Activated CD4-positive, alpha-beta T cell treated with anti-CD3 and anti-CD28 coated beads for 4 hours (primary cell): ENCODE measurements at regions not wholly inside any gene's neighbourhood (a gene's known extent, or its start where the extent isn't known, plus 50 kb on each side); places are given as distances from the start of the nearest gene placed in this dataset.

Experiments used
- DNase-seq, 2 donors: peaks; one replicate each; pipeline ENCODE4 v3.0.0-alpha.2; 2020

DNA sequence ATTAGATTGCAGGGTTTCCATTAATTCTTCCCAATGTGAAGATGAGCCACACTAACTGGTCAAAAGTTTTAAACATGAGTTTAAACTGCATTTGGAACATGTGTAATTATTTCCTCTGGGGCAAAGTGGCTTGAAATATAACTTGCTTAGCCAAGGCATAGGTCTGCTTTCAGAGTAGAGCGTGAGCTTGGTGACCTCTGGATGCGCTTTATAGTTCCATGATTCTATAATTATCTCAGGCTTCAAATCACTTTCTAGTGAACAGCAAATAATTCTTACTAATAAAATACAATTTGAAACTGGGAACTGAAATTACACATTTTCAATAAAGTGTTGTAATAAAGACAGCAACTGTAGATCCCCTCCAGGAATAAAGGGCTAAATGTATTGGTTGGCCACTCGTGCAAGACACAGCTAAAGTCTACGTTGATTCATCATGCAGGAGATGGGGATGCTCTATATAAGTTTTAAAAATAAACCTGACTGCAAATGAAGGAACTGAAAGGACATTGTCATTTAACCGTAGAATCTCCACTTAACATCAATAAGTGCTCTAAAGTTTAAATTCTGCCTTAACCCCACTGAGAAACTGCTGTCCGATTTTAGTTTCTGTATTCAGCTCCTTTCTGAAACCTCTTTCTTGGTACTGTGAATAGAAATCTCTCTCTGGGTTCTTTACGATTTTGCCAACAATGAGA, 460.0 kb downstream of the PSAT1 start:
- no peak for DNase-seq

DNA sequence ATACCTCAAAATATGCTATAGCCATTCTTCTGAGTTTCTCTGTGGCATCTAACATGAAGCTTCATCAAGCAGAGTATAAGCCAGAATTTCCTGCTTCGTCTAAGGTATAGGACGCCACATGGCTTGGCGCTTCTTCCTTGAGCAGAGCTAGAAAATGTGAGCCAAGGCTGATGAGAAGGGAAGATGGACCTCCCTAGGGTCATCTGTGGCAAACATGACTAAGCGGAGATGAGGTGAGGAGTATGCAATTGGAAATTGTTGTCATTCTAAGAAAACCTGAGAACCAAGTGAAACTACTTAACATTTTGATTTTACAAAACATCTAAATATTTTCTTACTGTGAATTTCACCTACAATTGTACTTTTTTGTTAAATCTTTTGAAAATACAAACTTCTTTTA, 466.5 kb downstream of the PSAT1 start:
- DNase-seq: no peak

DNA sequence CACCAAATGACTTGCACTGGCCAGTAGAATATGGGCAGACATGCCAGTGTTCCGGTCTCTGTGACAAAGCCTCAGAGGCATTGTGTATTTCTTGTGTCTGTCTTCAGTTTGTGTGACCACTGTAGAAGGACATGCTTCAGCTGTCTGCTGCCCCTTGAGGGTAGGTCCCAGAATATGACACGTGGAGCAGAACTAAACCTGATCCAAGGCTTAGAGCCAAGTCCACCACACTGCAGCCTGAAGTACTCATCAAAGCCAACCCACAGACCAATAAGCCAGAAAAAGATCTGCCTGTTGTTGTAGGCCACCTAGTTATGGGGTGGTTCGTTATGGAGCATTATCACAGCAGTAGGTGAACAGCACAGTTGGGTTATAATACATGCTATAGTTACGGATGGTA, 468.9 kb downstream of the PSAT1 start:
- DNase-seq: no peak

DNA sequence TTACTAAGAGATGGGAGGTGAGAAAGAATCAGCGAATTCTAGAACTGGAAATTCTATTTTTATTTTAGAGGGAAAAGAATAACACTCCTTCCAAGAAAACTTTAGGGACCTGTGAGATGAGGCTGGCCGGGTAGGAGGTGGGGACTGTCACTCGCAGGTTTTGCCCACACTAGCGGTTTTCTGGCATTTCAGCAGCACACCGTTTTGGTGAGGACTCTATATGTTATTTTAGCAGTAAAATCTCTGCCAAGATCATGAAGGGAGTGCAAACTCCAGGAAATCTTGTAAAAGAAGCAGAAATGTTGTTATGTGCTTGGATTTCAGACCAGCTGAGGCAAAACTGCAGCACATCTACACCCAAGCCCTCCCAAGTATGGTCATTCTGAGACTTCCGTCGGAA, 470.6 kb downstream of the PSAT1 start:
- DNase-seq: no peak

DNA sequence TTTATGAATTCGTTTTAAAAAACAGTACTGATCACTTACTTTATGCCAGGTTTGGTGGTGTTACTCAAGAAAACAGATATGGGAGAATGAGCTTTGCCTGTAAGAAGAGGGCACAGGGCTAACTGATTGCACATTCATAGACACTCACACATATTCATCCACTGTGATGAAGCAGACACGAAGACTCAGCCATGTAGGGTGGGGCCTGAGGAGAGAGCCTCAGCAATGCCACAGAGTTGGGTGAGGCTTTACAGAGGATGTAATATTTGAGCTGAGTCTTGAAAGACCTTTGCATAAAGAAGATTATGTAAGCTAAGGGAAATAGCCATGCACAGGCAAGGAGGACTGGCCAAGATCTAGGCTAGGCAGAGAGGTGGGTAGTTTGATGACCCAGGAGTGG, 472.8 kb downstream of the PSAT1 start:
- no peak for DNase-seq

DNA sequence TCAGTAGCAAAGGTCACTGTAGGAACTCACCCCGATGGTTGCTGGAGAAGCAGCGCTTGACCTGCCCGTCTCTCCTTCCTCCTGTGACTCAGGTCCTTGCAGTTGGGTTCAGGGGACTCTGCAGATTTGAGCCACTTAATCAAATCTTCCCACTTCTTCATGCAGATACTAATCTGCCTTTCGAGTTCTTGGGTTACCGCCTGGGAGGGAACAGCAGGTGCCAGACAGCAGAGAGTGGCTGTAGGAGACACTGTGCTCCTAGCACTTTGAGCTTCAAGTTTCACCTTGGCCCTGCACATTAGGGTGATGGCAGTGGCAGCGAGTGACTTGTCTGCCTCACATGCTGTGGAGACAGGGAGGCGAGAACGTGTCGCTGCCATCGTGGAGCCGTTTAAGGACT, 478.3 kb downstream of the PSAT1 start:
- no peak for DNase-seq

DNA sequence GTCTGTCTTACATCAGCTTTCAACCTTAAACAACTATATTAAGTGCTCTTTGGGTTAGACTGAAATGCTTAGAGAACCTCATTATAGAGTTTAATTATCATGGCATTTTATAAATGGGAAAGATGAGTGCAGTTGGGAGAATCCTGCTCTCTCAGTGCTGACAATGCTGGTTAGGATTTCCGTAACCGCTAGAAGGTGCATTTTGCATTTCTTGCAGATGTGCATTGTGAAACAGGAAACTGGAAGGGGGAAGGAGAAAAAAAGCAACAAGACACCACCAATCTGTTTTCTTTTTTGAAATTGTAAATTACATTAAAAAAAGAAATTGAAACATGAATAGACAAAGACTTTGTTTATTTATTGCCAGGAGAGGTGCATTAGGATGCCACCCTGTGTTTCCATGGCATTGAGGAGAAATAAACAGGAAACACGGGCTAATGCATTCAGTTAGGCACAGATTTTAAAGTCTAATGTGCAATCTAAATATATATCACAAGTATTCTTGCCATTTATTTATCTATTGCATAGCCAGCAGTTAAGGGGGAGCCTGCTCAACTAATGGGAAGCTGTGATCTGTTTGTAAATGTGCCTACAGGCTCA, 478.9 kb downstream of the PSAT1 start:
- DNase-seq: no peak

DNA sequence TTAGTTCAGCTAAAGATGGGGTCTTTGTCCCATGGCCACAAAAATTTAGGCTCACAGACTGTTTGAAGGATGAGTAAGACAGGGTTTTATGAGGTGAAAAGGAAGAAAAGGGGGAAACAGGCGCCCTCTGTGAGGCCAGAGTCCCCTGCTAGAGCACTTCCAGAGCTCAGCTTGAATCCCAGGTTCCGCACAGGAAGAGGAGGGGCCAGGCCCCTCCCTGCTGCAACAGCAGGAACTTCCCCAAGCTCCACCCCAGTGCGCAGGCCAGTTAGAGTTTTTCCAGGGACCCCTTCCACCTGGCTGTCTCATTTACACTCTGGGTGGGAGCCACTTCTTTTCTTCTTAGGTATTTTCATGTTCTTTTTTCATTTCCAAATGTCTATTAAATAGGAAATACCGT, 480.8 kb downstream of the PSAT1 start:
- no peak for DNase-seq

DNA sequence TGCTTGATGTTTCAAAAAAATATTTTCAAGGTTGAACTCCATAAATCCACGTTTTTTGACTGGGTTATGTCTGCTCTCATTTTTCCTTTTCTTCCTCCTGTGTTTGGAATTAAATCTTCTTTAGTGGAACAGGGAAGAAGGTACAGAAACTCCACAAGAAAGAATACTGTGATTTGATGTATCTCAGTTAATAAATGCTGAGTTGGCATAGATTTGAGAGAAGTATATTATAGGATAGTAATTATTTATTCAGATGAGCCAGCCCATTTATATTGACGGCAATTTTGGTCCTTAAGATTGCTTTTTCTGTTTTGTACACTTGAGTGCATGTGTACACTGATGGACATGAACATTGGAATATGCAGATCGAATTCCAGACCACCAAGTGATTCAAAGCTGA, 481.4 kb downstream of the PSAT1 start:
- DNase-seq: no peak

- DNase-seq: no peak
Measured at GRCh38 chr9:78778861-78779374, 482.0 kb downstream of the PSAT1 start.

GRCh38 chr9:78781681-78782080, 484.8 kb downstream of the PSAT1 start:
- no peak for DNase-seq

GRCh38 chr9:78782234-78782633, 485.3 kb downstream of the PSAT1 start:
- no peak for DNase-seq

- no peak for DNase-seq
Measured at GRCh38 chr9:78782858-78783257, 485.9 kb downstream of the PSAT1 start.

- DNase-seq: no peak
Measured at GRCh38 chr9:78783743-78784142, 486.8 kb downstream of the PSAT1 start.

- DNase-seq: no peak
Measured at GRCh38 chr9:78786794-78787193, 489.9 kb downstream of the PSAT1 start.

GRCh38 chr9:78788101-78788500, 491.2 kb downstream of the PSAT1 start:
- no peak for DNase-seq

DNA sequence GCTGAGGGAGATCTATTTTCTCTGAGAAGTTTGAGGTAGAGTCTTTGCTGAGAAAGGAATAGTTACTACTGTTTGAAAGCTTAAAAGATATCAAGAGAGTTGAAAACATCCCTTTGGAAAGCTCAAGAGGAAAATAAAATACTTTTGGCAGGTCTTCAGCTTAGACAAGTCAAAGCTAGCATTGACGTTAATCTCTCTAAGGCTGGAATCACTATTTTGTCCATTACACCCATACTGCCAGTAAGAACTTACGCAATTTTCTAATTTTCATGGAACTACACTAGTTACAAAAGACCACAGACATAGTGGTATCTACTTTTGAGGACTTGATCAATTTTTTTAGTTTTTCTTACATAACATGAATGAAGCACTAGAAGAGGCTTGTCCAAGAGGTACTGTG, 494.9 kb downstream of the PSAT1 start:
- DNase-seq: no peak

- DNase-seq: no peak
Measured at GRCh38 chr9:78792745-78793144, 495.8 kb downstream of the PSAT1 start.

DNA sequence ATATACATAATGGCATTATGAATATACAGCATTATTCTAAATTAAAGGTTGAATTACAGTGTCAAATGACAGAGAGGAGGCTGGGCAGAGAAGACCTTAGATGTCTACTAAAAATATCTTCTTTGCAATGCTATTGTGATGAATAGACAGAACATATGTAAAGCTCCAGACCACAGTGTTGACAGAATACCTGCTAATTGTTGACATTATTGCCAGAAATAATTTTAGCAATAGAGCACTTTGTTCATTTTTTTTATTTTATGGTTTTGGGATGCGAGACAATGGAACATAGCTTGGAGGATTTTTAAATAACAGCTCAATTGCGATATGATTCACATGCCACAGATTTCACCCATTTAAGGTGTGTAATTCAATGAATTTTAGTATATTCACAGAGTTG, 508.8 kb downstream of the PSAT1 start:
- DNase-seq: no peak

- no peak for DNase-seq
Measured at GRCh38 chr9:78806492-78807160, 509.7 kb downstream of the PSAT1 start.

GRCh38 chr9:78807286-78807685, 510.4 kb downstream of the PSAT1 start:
- no peak for DNase-seq

GRCh38 chr9:78808048-78808447, 511.1 kb downstream of the PSAT1 start:
- no peak for DNase-seq

DNA sequence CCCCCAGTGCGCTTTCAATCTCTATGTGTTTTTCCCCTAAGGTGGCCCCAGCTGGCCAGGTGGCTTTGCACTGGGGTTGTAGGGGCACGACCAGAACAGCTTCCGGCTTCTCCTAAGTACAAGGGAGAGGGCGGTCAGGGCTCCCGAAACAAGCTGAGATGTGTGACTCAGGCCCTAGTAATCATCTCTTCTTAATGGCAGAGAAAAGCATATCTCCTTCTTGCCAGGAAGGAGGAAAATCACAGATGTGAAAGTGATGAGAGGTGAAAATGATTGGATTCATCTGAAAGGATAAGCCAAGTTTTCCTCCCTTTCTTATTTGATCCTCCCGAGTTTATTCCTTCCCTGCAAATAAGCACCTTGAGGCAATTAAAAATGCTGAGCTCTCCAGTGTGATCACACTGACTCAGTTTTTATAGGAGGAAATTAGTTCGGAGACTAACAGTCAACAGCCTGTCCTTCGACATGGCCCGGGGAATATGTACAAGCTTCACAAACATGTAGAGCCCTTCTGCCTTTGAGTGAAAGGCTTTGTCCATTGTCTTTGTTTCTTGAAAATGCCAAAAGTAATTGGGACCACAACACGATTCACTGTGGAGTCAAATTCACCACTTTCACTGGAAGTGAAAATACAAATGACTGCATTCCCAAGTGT, 514.8 kb downstream of the PSAT1 start:
- no peak for DNase-seq

- no peak for DNase-seq
Measured at GRCh38 chr9:78812665-78813064, 515.7 kb downstream of the PSAT1 start.
